Bronchial epithelial cell (primary cell): ENCODE measurements at regions not wholly inside any gene's neighbourhood (a gene's known extent, or its start where the extent isn't known, plus 50 kb on each side); places are given as distances from the start of the nearest gene placed in this dataset.

Experiments
- DNase-seq: peaks from one replicate; pipeline ENCODE4 v3.0.0-alpha.2; 2010; ENCODE audit warnings: low read depth
- FAIRE-seq: peaks from 2 replicates; lab custom pipeline; 2011; peaks lifted over from hg19 to GRCh38; lab: Jason Lieb, UNC
- H3K27me3 ChIP-seq: 2 replicates; pipeline ENCODE4 v1.5.1; 2011; ENCODE audit warnings: low read length; ENCODE audit not compliant: control insufficient read depth, insufficient read depth
- H3K36me3 ChIP-seq: 2 replicates; pipeline ENCODE4 v1.5.1; 2011; ENCODE audit warnings: low read length; ENCODE audit not compliant: control insufficient read depth, insufficient read depth
- H3K4me3 ChIP-seq: 2 replicates; pipeline ENCODE4 v1.5.1; 2011; ENCODE audit warnings: mild to moderate bottlenecking, low read depth, low read length, control low read depth
- TF ChIP-seq, protein P1 (sequence below): IDR thresholded peaks from 2 replicates; pipeline ENCODE4 v1.5.1; 2011; ENCODE audit warnings: mild to moderate bottlenecking, moderate library complexity, low read length, control low read depth, inconsistent platforms; ENCODE audit not compliant: insufficient read depth, severe bottlenecking

- H3K4me3 ChIP-seq = no peak overlapping the region
Measured at GRCh38 chr7:15854841-15855524, 168.5 kb upstream of the MEOX2 start.

GRCh38 chr7:15853832-15854470 is 167.5 kb upstream of the MEOX2 start:
- no peak for FAIRE-seq
- peak; percentile 3 for DNase-seq
- no peak overlapping the region for H3K4me3 ChIP-seq
- no peaks in the 10 kb centered on the region for H3K36me3 ChIP-seq
- H3K27me3 ChIP-seq = no peaks in the 10 kb centered on the region
- TF ChIP-seq, protein P1, sequence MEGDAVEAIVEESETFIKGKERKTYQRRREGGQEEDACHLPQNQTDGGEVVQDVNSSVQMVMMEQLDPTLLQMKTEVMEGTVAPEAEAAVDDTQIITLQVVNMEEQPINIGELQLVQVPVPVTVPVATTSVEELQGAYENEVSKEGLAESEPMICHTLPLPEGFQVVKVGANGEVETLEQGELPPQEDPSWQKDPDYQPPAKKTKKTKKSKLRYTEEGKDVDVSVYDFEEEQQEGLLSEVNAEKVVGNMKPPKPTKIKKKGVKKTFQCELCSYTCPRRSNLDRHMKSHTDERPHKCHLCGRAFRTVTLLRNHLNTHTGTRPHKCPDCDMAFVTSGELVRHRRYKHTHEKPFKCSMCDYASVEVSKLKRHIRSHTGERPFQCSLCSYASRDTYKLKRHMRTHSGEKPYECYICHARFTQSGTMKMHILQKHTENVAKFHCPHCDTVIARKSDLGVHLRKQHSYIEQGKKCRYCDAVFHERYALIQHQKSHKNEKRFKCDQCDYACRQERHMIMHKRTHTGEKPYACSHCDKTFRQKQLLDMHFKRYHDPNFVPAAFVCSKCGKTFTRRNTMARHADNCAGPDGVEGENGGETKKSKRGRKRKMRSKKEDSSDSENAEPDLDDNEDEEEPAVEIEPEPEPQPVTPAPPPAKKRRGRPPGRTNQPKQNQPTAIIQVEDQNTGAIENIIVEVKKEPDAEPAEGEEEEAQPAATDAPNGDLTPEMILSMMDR = no peak

More at GRCh38 chr7:15854841-15855524, 168.5 kb upstream of the MEOX2 start:
- TF ChIP-seq, protein P1 = no peak
- DNase-seq (peak; percentile 16), FAIRE-seq (no peak)
- Histone ChIP-seq H3K27me3 (no peaks in the 10 kb centered on the region), H3K36me3 (no peaks in the 10 kb centered on the region)

DNA sequence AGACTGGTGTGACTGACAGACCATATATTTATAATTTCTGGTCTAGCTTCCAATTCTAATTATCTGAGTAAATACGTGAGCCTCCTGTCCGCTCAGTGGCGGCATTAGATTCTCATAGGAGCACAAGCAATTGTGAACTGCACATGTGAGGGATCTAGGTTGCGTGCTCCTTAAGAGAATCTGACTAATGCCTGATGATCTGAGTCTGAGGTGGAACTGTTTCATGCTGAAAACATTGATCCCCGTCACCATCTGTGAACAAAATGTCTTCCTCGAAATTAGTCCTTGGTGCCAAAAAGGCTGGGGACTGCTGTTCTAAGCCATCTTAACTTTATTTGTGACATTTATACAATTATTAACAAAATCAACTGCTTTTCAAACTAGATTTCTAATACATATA is 164.7 kb upstream of the MEOX2 start:
- Histone ChIP-seq H3K36me3 (no peaks in the 10 kb centered on the region), H3K4me3 (no peak overlapping the region), H3K27me3 (no peaks in the 10 kb centered on the region)
- TF ChIP-seq, protein P1 = no peak
- no peak for DNase-seq
- no peak for FAIRE-seq

GRCh38 chr7:15848901-15849300 is 162.4 kb upstream of the MEOX2 start:
- DNase-seq (no peak), FAIRE-seq (no peak)
- Histone ChIP-seq H3K27me3 (no peaks in the 10 kb centered on the region), H3K4me3 (no peak overlapping the region), H3K36me3 (no peaks in the 10 kb centered on the region)
- TF ChIP-seq, protein P1 = no peak

GRCh38 chr7:15848362-15848761 is 161.9 kb upstream of the MEOX2 start:
- TF ChIP-seq, protein P1 = no peak
- FAIRE-seq = no peak

More at GRCh38 chr7:15848362-15848761, 161.9 kb upstream of the MEOX2 start:
- H3K27me3 ChIP-seq = no peaks in the 10 kb centered on the region
- no peak overlapping the region for H3K4me3 ChIP-seq
- H3K36me3 ChIP-seq = no peaks in the 10 kb centered on the region
- DNase-seq = no peak
